ENCODE measurements at regions not wholly inside any gene's neighbourhood (a gene's known extent, or its start where the extent isn't known, plus 50 kb on each side); places are given as distances from the start of the nearest gene placed in this dataset.

DNA sequence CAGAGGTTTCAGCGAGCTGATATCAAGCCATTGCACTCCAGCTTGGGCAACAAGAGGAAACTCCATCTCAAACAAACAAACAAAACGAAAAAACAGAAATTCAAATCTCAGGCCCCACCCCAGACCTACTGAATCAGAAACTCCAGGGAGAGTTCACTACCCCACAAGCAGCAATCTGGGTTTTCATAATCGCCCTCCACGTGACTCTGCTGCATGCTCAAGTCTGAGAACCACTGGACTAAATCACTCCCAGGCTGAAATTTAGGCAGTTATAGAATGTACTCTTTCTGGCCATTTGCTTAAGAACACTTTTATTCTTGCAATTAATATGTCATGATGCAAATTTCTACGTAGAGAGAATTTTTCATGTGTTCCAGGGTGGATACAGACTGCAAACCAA is 287.3 kb downstream of the USP46 start (continued):
- no peak for TF ChIP-seq KDM1A (IDR thresholded peaks at IDR 0.05; ENCODE audit: low read depth)
- no peak for TF ChIP-seq CHD2 (IDR thresholded peaks at IDR 0.05; ENCODE audit: low read length, partially characterized antibody)
- TF ChIP-seq ELK1 (IDR thresholded peaks at IDR 0.05; ENCODE audit: low read depth, low read length), result no peak
- TF ChIP-seq SMC3 (IDR thresholded peaks at IDR 0.05), result no peak
- TF ChIP-seq CHD4 (IDR thresholded peaks at IDR 0.05; ENCODE audit: borderline replicate concordance), result no peak
- no peak for TF ChIP-seq SREBF2 (IDR thresholded peaks at IDR 0.05)
- no peak for TF ChIP-seq FOSL2 (IDR thresholded peaks at IDR 0.05)
- TF ChIP-seq FOSL2 (CRISPR knock-in tag; IDR thresholded peaks at IDR 0.05), result no peak

GRCh38 chr4:52372269-52372668 is 286.8 kb downstream of the USP46 start:
- CTCF ChIA-PET, result no interaction called here
- POLR2A ChIA-PET, result no interaction called here
- Histone ChIP-seq H3K4me1 (no peaks in the 10 kb centered on the region), H3K4me2 (no peak overlapping the region), H3K9me3 (no peaks in the 10 kb centered on the region), H3K4me3 (no peak overlapping the region), H3K27ac (no peak overlapping the region)
- no peak for FAIRE-seq
- TF ChIP-seq MYC (IDR thresholded peaks at IDR 0.05; ENCODE audit: borderline replicate concordance, low read length), result no peak
- no peak for TF ChIP-seq HDAC2 (IDR thresholded peaks at IDR 0.05)
- TF ChIP-seq SMC3 (IDR thresholded peaks at IDR 0.05), result no peak
- ATAC-seq, result no peak
- no peak for DNase-seq (ENCODE audit: low read depth in 1 of 2, low spot score in 1 of 2)

GRCh38 chr4:52372747-52373146 is 286.4 kb downstream of the USP46 start:
- TF ChIP-seq NFE2L2 (conservative IDR thresholded peaks at IDR 0.05; ENCODE audit: low read length) (no peak), BHLHE40 (IDR thresholded peaks at IDR 0.05; ENCODE audit: low read depth, low read length) (no peak), MYC (IDR thresholded peaks at IDR 0.05; ENCODE audit: borderline replicate concordance, low read length) (no peak)
- 7% methylated on average over 3 of the region's 3 CpGs for WGBS (ENCODE audit: missing lambda C conversion rate)
- no peak for DNase-seq (ENCODE audit: low read depth in 1 of 2, low spot score in 1 of 2)
- CTCF ChIA-PET, result no interaction called here
- Histone ChIP-seq H3K4me1 (no peaks in the 10 kb centered on the region), H3K27ac (no peak overlapping the region), H3K9me3 (no peaks in the 10 kb centered on the region), H3K4me3 (no peak overlapping the region), H3K4me2 (no peak overlapping the region)
- no peak for FAIRE-seq
- POLR2A ChIA-PET, result no interaction called here
- ATAC-seq, result no peak

- 9% methylated on average over 3 of the region's 3 CpGs for WGBS (ENCODE audit: missing lambda C conversion rate)
- Histone ChIP-seq H3K4me1 (no peaks in the 10 kb centered on the region), H3K9me3 (no peaks in the 10 kb centered on the region), H3K4me3 (no peak overlapping the region), H3K27ac (no peak overlapping the region), H3K4me2 (no peak overlapping the region)
- CTCF ChIA-PET, result no interaction called here
- no peak for ATAC-seq
- DNase-seq (ENCODE audit: low read depth in 1 of 2, low spot score in 1 of 2), result no peak
- POLR2A ChIA-PET, result no interaction called here
- FAIRE-seq, result no peak
- TF ChIP-seq HEYL (CRISPR knock-in tag; IDR thresholded peaks at IDR 0.05) (no peak), REST (IDR thresholded peaks at IDR 0.05) (no peak), SMC3 (IDR thresholded peaks at IDR 0.05) (no peak), KDM1A (IDR thresholded peaks at IDR 0.05; ENCODE audit: low read depth) (no peak), ZC3H11A (IDR thresholded peaks at IDR 0.05) (no peak), RNF2 (IDR thresholded peaks at IDR 0.05; ENCODE audit: borderline replicate concordance, low read depth) (no peak), TFCP2L1 (CRISPR knock-in tag; IDR thresholded peaks at IDR 0.05) (no peak), HOXB13 (CRISPR knock-in tag; IDR thresholded peaks at IDR 0.05; ENCODE audit: low read depth) (no peak), ZFP36 (IDR thresholded peaks at IDR 0.05; ENCODE audit: borderline replicate concordance, partially characterized antibody) (no peak), BCL3 (IDR thresholded peaks at IDR 0.05) (no peak), POLR2AphosphoS2 (conservative IDR thresholded peaks at IDR 0.05; ENCODE audit: low read length) (no peak), HOXB5 (CRISPR knock-in tag; IDR thresholded peaks at IDR 0.05) (no peak), CBX2 (IDR thresholded peaks at IDR 0.05; ENCODE audit: borderline replicate concordance, low read depth) (no peak), EHF (CRISPR knock-in tag; IDR thresholded peaks at IDR 0.05) (no peak), HOXA7 (CRISPR knock-in tag; IDR thresholded peaks at IDR 0.05) (no peak), CBX8 (IDR thresholded peaks at IDR 0.05) (no peak), TP53 (CRISPR knock-in tag; IDR thresholded peaks at IDR 0.05) (no peak)
- TF ChIP-seq, protein P1, sequence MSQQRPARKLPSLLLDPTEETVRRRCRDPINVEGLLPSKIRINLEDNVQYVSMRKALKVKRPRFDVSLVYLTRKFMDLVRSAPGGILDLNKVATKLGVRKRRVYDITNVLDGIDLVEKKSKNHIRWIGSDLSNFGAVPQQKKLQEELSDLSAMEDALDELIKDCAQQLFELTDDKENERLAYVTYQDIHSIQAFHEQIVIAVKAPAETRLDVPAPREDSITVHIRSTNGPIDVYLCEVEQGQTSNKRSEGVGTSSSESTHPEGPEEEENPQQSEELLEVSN (IDR thresholded peaks at IDR 0.05; ENCODE audit: borderline replicate concordance, low read depth), result no peak
- TF ChIP-seq, protein P2, sequence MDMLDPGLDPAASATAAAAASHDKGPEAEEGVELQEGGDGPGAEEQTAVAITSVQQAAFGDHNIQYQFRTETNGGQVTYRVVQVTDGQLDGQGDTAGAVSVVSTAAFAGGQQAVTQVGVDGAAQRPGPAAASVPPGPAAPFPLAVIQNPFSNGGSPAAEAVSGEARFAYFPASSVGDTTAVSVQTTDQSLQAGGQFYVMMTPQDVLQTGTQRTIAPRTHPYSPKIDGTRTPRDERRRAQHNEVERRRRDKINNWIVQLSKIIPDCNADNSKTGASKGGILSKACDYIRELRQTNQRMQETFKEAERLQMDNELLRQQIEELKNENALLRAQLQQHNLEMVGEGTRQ (IDR thresholded peaks at IDR 0.05), result no peak
Measured at GRCh38 chr4:52373650-52374049, 285.5 kb downstream of the USP46 start.
